ENCODE measurements at regions not wholly inside any gene's neighbourhood (a gene's known extent, or its start where the extent isn't known, plus 50 kb on each side); places are given as distances from the start of the nearest gene placed in this dataset.
"Not testable (repeated sequence)": the region's sequence is repeated elsewhere in the genome, so short reads cannot be mapped to it uniquely, and the experiment has no call there.

DNA sequence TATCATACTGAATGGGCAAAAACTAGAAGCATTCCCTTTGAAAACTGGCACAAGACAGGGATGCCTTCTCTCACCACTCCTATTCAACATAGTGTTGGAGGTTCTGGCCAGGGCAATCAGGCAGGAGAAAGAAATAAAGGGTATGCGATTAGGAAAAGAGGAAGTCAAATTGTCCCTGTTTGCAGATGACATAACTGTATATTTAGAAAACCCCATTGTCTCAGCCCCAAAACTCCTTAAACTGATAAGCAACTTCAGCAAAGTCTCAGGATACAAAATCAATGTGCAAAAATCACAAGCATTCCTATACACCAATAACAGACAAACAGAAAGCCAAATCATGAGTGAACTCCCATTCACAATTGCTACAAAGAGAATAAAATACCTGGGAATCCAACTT is 52.5 kb upstream of the CCDC71L start:
- H3K27ac Mint-ChIP-seq (ENCODE audit: unreplicated experiment); H3K36me3 Mint-ChIP-seq (ENCODE audit: low read depth); H3K9me3 Mint-ChIP-seq; H3K4me3 Mint-ChIP-seq; H3K4me1 Mint-ChIP-seq; H3K27me3 Mint-ChIP-seq (ENCODE audit: low read depth); DNase-seq (ENCODE audit: low read depth, low spot score): not testable (repeated sequence)

DNA sequence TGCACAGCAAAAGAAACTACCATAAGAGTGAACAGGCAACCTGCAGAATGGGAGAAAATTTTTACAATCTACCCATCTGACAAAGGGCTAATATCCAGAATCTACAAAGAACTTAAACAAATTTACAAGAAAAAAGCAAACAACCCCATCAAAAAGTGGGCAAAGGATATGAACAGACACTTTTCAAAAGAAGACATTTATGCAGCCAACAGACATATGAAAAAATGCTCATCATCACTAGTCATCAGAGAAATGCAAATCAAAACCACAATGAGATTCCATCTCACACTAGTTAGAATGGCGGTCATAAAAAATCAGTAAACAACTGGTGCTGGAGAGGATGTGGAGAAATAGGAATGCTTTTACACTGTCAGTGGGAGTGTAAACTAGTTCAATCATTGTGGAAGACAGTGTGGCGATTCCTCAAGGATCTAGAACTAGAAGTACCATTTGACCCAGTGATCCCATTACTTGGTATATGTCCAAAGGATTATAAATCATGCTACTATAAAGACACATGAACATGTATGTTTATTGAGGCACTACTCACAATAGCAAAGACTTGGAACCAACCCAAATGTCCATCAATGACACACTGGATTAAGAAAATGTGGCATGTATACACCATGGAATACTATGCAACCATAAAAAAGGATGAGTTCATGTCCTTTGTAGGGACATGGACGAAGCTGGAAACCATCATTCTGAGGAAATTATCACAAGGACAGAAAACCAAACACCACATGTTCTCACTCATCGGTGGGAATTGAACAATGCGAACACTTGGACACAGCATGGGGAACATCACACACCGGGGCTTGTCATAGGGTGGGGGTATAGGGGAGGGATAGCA is 53.9 kb upstream of the CCDC71L start:
- H3K27me3 Mint-ChIP-seq (ENCODE audit: low read depth); H3K4me1 Mint-ChIP-seq: not testable (repeated sequence)

DNA sequence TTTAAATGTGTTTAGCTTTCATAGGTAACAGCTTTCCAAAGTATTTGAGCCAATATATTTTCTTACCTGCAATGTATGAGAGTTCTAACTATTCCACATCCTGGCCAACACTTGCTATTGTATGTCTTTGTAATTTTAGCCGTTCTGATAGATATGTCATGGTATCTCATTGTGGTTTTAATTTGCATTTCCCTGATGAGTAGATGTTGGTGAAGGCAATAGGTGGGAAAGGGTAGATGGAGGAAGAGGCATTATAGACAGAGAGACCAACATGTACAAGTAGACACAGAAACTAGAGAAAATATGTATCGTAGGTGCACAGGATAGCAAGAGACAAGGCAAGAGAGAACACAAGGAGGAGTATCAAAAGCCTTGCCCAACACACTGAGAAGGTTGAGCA is 54.8 kb upstream of the CCDC71L start:
- peaks cover 4% of the 10 kb centered on the region for H3K36me3 Mint-ChIP-seq (ENCODE audit: low read depth)
- H3K9me3 Mint-ChIP-seq: peaks cover 6% of the 10 kb centered on the region
- TF ChIP-seq, protein P1, sequence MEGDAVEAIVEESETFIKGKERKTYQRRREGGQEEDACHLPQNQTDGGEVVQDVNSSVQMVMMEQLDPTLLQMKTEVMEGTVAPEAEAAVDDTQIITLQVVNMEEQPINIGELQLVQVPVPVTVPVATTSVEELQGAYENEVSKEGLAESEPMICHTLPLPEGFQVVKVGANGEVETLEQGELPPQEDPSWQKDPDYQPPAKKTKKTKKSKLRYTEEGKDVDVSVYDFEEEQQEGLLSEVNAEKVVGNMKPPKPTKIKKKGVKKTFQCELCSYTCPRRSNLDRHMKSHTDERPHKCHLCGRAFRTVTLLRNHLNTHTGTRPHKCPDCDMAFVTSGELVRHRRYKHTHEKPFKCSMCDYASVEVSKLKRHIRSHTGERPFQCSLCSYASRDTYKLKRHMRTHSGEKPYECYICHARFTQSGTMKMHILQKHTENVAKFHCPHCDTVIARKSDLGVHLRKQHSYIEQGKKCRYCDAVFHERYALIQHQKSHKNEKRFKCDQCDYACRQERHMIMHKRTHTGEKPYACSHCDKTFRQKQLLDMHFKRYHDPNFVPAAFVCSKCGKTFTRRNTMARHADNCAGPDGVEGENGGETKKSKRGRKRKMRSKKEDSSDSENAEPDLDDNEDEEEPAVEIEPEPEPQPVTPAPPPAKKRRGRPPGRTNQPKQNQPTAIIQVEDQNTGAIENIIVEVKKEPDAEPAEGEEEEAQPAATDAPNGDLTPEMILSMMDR (conservative IDR thresholded peaks at IDR 0.05): no peak
- no peak overlapping the region for H3K4me3 Mint-ChIP-seq
- H3K27ac Mint-ChIP-seq (ENCODE audit: unreplicated experiment): no peak overlapping the region
- H3K4me1 Mint-ChIP-seq: peaks cover 12% of the 10 kb centered on the region
- H3K27me3 Mint-ChIP-seq (ENCODE audit: low read depth): no peaks in the 10 kb centered on the region
- DNase-seq (ENCODE audit: low read depth, low spot score): no peak

More for the DNA sequence above, 53.9 kb upstream of the CCDC71L start:
- not testable (repeated sequence) for H3K27ac Mint-ChIP-seq (ENCODE audit: unreplicated experiment); H3K9me3 Mint-ChIP-seq; DNase-seq (ENCODE audit: low read depth, low spot score); H3K36me3 Mint-ChIP-seq (ENCODE audit: low read depth); H3K4me3 Mint-ChIP-seq

DNA sequence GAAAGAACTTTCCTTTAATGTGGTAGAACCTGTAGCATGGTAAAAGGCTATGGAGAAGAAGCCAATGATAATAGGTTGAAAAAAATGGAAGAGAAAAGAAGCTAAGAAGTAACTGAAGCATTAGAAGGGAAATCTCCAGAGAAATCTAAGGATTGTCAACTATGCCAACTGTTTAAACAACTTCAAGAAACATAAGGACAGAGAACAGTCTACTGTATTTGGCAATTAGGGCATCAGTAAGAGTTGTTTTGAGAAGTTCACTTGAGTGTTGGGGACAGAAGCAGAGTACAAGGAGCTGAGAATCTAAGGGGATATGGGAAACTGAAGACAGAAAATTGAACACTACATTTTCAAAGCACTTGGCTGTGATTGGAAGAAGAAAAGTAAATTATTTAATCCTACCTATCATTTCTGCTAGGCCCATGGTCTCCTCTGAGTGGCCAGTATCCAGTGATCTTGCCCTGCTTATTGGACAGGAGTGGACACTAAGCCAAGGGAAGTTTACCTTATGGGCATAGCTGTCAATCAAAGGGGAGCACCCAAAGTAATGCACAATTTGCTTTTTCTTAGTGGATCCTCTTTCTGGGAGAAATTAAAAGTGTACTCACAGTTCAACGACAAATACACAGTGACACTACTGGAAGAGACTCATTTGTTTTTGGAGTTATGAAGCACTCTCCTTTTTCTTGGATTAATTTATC is 56.4 kb upstream of the CCDC71L start:
- Mint-ChIP-seq H3K4me1 (peaks cover 14% of the 10 kb centered on the region), H3K9me3 (peaks cover 2% of the 10 kb centered on the region), H3K4me3 (no peak overlapping the region), H3K27me3 (ENCODE audit: low read depth) (no peaks in the 10 kb centered on the region), H3K27ac (ENCODE audit: unreplicated experiment) (no peak overlapping the region), H3K36me3 (ENCODE audit: low read depth) (peaks cover 4% of the 10 kb centered on the region)
- no peak for DNase-seq (ENCODE audit: low read depth, low spot score)
- TF ChIP-seq, protein P1 (conservative IDR thresholded peaks at IDR 0.05): no peak

DNA sequence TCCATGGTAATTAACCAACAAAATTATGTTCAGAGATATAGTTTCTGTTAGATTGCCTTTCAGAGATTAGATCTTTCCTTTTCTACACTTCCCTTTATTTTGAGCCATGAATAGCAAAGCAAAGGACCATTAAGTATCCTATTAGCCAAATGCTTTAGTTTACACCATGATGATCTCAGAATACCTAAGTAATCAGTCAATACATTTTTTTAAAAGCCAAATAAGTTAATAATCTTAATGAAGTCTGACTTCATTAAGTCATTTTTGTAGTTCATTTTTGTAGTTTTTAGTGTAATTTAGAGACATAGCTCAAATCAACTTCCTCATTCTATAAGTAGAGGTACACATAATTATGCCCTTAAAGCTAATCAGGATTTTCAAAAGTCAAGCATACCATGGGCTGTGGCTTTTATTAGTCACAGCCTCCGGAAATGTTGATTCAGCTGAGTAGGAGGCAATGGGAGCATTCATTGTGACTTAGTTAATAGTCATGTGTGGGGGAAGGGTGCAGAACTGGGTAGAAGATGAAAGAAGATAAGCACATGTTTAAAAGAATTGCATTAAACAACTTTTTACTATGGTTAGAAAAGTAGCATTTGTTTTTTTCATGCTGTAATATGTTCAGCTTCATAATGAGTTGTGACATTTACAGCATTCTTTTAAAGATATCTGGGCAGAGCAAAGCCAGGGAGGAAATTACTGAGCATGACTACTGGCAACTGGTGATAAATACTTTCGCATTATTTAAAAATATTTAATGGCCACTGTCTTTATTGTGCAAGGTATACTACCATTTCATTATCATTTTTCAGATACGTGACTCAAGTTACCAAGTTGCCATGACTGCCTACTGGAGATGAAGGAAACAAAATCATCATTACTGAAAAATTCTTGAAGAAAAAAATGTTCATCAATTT is 57.3 kb upstream of the CCDC71L start:
- H3K27ac Mint-ChIP-seq (ENCODE audit: unreplicated experiment): no peak overlapping the region
- TF ChIP-seq, protein P1 (conservative IDR thresholded peaks at IDR 0.05): no peak
- peaks cover 7% of the 10 kb centered on the region for H3K36me3 Mint-ChIP-seq (ENCODE audit: low read depth)
- peaks cover 6% of the 10 kb centered on the region for H3K9me3 Mint-ChIP-seq
- H3K4me3 Mint-ChIP-seq: no peak overlapping the region
- DNase-seq (ENCODE audit: low read depth, low spot score): no peak
- H3K27me3 Mint-ChIP-seq (ENCODE audit: low read depth): no peaks in the 10 kb centered on the region
- H3K4me1 Mint-ChIP-seq: peaks cover 17% of the 10 kb centered on the region

DNA sequence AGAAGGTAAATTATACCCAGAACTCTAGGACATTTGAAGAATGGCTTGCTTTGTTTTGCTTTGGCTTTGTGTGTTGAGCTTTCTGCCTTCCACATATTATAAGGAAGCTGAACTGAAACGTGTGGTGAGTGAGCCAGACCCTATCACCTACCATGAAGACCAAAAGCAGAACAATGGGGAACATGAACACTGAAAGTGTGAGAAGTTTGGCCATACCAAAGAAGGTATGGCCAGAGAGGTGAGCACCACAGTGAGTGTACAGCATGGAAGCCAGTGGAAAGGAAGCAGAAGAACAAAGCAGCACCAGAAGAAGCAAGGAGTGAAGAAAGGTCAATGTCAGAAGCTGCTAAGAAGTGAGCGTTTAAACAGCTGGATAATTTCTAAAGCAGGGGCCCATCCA is 59.7 kb upstream of the CCDC71L start:
- no peaks in the 10 kb centered on the region for H3K27me3 Mint-ChIP-seq (ENCODE audit: low read depth)
- peaks cover 12% of the 10 kb centered on the region for H3K36me3 Mint-ChIP-seq (ENCODE audit: low read depth)
- H3K9me3 Mint-ChIP-seq: peaks cover 7% of the 10 kb centered on the region
- H3K4me3 Mint-ChIP-seq: no peak overlapping the region
- no peak overlapping the region for H3K27ac Mint-ChIP-seq (ENCODE audit: unreplicated experiment)
- TF ChIP-seq, protein P1 (conservative IDR thresholded peaks at IDR 0.05): no peak
- H3K4me1 Mint-ChIP-seq: peaks cover 30% of the 10 kb centered on the region
- no peak for DNase-seq (ENCODE audit: low read depth, low spot score)

Data from neural crest cell (in vitro differentiated cells).